ENCODE measurements at regions not wholly inside any gene's neighbourhood (a gene's known extent, or its start where the extent isn't known, plus 50 kb on each side); places are given as distances from the start of the nearest gene placed in this dataset.

DNA sequence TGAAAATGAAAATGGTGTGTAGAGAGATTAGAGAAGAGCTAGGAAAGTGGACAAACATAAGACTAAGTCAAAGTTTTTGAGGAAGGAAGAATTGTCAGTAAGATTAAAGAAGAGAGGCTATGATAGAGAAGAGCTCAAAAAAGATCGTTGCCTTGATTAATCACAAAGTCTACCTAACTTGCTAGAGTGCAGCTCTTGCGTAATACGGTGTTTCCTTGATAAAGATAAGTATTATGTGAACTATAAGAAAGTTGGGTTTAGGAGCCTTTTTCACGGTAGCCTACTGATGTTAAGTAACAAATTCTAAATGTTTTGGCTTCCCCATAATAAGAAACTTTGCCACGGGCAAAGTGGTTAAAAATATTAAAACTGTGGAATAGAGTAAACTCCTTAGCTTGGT is 226.4 kb upstream of the NRXN1 start:
- no peak for DNase-seq

DNA sequence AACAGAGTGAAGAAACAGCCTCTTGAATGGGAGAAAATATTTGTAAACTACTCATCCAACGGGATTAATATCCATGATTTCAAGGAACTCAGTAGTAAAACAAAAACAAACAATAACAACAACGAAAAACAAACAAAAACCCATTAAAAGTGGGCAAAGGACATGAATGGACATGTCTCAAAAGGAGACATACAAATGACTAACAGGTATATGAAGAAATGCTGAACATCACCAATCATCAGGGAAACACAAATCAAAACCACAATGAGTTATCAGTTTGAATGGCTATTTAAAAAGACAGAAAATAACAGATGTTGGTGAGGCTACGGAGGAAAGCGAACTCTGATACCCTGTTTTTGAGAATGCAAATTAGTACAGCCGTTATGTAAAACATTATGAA is 224.8 kb upstream of the NRXN1 start:
- no peak for DNase-seq

DNA sequence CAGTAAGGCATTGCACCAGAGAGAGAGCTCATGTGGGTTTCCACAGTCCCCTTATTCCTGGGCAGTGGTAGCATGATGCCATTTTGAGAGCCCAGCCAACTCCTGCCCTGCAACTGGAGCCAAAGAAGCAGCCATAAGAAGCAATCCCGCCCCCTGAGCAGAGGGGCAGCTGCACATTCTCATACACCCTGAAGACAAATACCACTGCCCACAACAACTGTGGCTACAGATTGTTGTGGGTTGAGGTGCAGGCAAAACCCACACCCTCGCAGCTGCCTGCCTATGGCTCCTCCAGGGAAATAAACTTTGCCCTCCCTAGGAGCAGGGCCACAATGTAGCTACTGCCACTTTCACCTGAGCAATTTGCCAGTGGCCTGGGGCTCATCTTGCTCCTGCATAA is 219.4 kb upstream of the NRXN1 start:
- no peak for DNase-seq

DNA sequence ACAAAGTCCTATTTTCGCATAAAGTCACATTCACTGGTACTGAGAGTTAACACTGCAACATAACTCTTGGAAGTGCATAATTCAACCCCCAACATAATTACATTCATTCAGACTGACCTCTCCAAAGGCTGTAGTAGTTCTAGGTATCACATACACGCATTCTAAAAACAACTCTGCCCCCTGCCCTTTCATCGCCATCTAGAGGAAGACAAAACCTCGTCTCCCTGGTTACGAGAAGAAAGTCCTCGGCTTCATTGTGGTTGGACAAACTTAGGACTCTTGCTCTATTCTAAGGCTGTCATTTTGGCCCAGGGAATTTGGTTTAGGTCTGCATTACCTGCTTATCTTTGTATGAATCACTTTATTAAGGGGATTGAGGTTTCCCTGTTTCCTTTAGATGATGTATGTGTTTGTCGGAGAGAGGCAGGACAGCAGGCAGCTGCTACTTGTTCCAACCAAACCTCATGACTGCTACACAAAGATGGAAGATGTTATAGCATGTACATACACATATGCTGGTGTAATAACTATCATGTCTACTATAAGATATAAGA is 215.4 kb upstream of the NRXN1 start:
- no peak for DNase-seq

DNA sequence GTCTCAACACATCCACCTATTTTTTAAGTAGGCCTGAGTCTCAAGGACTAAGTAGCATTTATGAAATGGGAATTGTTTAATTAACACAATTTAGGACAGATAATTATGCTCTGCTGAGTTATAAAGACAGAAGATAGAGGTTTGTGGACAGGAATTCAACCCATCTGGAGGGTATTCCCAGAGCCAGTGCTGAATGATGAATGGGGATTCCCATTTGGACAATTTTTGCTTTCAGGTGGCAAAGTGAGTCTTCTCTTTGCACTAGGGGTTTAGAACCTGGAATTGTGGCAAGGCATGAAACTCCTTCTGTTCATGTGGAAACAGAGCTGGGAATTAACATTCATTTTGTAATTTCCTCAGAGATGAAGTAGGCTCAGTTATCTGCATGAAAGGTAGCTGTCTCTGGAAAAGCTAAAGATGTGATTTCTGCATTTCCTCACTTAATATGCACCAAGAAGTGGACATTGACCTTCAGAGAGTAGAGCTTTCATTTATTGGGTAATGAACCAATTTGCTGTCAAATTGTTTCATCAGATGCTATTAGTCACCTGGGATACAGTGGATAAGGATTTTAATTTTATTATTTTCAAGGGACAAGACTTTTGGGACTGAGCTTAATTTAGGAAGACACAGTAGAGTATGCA is 212.1 kb upstream of the NRXN1 start:
- no peak for DNase-seq

DNA sequence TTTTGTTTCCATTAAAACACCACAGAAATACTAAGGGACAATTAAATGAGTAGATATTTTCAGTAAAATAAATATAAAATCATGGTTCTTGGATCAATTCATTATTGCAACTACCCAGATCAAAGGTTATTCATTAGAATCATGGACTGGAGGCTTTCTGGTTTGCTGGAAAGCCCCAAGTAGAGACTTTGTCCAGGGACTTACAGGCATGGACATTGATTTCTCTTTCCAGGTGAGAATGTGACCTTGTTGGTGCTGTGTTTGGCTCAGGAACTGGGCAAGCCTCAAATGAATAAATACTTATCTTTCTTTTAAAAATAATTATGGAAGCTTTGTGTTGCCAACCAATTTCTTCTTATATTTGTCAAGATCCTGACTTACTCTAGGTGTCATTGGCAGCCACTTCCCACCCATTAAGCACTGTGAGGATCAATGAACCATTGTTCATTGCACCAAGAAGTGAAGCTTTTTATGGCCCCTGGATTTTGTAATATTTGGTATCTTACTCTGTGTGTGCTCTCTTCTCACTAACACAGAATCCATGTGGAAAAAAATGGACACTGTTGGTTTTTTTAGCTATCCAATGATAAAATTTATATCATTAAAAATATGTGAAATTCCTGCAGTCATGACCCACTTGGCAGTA is 205.8 kb upstream of the NRXN1 start:
- DNase-seq = no peak

DNA sequence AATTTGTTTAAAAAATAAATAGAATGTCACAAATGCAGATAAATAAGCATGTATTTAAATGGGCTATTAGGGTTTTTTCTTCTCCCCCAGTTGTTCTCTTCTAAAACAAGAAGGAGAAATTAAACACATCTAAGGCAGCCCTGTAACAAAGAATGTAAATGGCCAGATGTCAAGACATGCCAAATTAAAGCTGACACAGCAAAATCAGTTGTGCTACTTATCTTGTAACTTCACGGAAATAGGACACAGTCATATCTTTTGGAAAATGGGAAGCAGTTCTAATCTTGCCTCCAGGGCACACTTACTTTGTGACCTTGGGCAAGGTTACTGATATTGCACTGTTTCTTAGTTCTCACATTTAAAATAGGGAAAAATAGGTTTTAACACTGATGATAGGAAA is 200.1 kb upstream of the NRXN1 start:
- DNase-seq = no peak

DNA sequence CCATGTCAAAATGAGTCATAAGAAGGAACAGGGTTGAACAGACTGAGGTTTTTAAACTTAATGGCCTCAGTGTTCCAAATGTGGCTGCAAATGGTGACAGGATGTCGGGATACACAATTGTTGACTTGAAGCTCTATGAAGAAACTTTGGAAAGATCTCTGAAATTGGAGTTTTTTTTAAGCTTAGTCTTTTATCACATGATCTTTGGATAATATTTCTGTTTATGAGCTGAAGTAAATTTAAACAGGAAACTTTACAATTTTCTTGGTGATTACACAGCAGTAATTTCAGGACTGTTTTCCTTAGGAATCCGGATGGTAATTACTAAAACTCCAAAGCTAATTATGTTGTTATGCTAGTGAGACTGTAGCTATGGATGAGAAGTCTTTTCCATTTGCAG is 199.1 kb upstream of the NRXN1 start:
- DNase-seq = no peak

DNA sequence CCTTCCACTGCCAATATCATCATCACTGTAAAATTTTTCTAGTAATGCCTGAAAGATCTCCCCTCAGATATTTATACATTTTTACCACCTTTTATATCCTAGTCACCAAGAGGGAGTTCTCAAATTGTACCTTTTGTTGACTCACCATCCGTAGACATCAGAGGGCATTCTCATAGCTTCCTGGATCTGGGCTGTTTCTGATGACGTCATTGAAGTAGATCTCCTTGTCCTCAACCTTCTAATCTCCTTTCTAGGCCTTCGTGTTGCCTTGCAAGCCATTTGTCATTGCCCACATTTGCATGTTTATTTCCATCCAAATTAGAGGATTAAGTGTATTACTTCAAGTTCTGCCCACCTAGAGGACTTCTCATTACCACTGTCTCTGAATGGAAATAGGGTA is 193.4 kb upstream of the NRXN1 start:
- DNase-seq = no peak

DNA sequence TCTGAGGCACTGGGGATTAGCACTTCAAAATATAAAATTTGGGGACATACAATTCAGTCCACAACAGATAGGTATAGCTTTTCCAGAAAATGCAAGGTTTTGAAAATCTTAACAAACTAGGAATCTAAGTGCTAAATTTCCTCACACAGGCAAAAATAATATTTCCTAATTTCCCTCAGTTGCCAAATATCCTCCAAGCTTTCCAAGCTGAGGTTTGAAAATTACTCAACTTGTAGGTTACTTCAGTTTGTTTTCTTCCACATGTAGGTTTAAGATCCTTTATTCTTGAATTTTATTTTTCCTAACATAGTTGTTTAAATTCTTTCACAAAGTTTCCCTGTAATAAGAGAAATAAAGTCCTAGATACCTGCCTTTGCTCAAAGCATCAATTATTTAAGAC is 192.9 kb upstream of the NRXN1 start:
- no peak for DNase-seq

DNA sequence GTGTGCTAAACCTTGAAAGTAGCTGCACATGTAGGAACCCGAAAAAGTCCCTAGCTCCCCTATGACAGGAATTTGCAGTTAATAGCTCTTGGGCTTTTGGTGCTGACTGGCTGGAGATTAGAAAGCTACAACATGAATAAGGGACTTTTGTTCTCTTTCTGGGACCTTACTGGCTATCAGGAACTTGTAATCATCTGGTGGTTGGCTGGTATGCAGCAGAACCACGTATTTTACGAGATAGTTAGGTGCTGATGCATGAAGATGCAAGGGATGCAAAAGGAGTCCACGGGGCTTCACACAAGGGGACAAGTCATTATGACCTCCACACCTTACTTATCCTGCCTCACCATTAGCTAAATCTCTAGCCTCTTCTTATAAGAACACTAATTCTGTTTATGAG is 190.2 kb upstream of the NRXN1 start:
- no peak for DNase-seq

DNA sequence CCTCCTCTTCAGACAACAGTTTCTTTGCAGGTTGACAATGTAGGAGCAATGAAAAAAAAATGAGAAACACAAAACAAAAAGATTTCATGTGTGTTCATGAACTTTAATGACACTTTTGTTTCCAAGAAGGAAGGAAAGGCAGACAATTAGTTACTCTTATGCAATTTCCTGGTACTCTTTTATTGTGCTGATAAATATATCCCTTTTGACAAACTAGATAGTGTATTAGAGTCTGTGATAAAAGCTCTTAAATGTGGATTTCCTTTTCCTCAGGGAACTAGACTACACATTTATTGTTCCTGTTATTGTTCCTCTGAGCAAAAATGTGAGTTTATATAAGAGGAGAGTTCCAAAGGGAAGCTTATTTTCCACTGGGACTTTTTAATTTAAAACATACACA is 188.7 kb upstream of the NRXN1 start:
- no peak for DNase-seq

DNA sequence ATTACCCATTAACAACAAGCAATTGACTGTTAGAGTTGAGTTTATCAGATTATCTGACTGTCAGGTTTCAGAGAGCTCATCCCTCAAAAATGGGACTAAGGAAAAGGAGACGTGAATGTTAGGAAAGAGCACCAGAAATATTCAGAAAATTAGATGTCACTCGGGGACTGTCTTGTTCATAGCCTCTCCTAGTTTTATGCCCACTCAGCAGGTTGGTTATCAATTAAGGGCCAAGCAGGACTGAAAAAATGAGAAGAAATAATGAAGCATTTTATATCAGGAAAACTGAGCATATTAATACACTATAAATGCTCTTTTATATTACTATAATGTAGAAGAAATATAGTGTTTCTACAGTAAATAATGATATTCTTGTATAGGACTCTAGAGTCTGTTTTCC is 188.1 kb upstream of the NRXN1 start:
- DNase-seq = no peak

DNA sequence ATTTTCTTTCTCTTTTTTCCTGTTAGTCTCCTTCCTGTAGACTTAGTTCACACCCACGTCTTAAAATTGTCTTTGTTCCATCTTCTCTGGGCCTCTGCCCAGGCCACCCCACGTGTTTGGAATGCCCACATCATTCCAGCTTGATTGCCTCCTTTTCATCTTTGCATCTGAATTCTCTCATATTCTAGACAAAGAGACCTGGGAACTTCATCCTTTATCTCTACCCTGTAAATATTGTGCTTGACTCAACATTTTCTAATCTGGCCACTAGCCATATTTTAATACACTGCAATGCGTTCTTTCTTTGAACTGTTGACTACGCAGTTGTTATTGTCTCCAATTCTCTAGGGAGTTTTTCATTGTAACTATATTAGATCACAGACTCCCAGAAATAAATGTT is 187.5 kb upstream of the NRXN1 start:
- DNase-seq = no peak

DNA sequence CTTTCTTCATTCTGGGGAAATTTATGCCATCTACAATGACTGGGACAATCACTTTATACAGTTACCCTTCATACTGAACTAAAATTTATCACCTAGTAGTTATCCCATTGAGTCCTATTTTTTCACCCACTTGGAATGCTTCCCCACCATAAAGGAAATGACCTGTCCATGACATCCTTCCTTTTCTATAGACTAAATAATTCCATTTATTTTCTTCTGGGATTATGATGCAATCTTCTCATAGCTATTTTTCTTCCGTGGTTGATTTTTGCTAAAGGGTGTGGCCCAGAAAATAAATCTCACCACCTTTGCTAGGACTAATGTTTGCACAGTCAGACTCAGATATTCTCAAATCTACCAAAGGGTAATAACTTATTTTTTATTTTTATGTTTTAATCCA is 186.1 kb upstream of the NRXN1 start:
- DNase-seq = no peak

DNA sequence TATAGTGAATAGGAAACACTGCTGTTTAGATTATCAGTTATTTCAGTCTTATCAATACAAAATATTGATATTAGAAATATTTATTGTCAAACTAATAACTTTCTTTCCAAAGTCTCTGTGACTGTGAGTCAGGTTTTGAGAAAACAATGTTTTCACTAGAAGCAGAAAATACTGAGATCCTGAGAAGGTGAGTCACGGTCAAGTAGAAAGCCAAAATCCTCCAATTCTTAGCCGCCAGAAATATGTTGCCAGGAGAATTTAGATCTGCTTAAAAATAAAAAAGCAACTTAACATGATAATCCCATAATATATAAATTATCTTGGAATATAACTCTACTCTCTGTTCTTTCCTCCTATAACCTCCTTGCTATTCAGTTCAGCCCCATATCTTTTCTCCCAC is 181.9 kb upstream of the NRXN1 start:
- no peak for DNase-seq

DNA sequence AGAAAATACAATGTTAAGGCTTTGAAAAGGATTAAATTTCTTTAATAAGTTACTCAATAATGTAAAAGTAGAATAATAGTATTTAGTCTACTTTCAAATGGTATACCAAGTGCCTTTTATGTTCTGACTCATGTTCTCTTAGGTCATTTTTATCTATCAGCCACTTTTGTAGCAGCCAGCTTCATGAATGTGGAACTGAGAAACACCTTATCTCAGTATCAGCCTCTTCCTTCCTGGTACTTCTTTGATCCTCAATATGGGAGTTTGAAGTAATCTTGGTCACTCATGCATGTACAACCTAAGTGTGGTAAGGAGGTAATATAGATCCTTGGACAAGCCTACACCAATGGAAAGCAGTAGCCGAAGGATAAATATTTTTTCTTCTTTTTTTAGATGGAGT is 180.4 kb upstream of the NRXN1 start:
- no peak for DNase-seq

DNA sequence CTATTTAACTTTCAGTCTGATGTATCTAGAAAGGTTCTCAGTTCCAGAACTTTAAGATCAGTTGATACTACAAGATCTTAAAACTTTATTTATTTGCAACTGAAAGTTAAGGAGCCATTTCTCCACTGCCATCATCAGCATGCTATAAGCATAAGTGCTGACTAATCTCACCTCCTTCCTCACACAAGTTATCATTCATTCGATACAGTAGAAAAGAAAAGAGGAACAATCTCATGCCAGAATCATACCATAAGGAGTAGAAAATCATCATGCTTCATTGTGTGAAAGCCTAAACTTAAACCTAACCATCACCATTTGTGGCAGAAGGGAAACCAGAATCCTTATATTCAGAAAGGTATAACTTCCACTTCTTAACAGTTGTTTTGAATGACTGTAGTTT is 176.6 kb upstream of the NRXN1 start:
- no peak for DNase-seq

DNA sequence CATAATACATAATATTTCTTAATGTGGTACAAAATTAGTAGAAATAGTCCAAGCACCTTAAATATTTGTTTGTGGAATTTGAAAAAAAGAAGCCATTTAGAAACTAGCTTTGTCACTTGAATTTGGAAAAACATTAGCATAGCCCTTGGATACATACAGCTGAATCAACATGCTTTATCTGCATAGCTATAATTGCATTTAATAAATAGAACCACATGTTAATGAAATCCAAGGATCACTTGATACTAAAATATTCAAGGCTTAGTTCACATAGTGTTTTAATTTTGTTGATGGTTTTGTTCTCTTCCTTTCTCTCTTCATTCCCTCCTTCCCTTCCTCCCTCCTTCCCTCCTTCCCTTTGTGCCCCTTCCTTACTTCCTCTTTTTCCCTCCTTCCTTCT is 169.4 kb upstream of the NRXN1 start:
- no peak for DNase-seq

DNA sequence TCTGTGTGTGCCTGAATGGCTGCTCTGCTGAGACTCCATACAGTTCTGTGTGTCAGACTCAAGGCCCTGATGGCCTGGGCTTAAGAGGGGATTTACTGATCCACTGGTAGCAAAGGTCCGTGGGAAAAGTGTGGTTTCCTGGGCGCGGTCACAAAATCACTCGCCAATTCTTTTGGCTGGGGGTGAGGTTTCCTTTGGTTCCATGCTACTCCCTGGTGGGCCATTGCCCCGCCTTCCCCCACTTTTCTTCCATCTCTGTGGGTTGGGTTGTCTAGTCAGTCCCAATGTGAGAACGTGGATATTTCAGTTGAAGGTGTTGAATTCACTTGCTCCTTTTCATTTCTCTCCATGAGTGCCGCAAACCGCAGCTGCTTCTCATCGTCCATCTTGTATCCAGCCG is 162.7 kb upstream of the NRXN1 start:
- DNase-seq = no peak

DNA sequence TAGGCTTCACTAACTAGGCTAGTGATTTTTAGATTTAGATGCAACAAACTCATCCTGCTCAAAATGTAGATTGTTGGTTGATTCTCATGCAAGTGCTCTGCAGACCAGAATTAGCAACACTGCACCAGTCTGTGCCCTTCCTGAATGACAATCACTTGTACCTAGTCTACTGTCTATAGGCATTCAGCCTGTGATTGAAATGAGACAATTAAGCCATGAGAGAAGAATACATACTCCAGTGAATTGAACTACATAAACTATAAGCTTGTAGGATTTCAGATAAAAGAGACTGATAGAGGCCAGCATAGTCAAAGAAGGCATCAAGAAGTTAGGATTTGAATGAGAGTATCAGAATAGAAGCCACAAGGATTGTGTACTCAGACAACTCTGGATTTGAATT is 138.3 kb upstream of the NRXN1 start:
- DNase-seq = no peak

DNA sequence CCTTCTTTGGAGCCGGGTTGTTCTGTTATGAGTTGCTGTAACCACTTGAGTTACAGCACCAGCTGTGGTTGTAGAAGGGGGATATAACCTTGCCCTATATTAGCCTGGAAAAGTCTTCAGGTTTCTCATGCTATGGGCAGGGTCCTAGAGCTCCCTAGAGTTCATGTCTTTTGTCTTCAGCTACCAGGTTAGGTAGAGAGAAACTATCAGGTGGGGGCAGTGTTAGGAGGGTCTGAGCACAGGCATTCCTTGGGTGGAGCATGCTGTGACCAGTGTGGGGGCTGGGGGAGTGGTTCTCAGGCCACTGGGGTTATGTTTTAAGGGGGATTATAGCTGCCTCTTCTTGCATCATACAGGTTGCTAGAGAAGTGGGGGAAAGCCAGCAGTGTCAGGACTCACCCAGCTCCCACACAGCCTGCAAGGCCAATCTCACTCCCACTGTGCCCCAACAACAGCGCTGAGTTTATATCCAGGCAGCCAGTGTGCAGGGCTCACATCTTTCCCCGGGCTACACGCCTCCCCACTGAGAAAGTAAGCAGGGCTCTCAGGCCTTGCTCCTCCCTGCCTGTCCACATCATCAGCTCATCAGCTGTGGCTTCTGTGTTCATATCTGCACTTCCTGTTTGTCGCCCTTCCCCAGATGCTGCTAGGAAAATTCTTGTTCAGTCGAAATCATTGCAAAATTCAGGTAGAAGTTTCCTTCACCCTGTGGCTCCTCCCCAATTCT is 133.8 kb upstream of the NRXN1 start:
- DNase-seq = no peak

DNA sequence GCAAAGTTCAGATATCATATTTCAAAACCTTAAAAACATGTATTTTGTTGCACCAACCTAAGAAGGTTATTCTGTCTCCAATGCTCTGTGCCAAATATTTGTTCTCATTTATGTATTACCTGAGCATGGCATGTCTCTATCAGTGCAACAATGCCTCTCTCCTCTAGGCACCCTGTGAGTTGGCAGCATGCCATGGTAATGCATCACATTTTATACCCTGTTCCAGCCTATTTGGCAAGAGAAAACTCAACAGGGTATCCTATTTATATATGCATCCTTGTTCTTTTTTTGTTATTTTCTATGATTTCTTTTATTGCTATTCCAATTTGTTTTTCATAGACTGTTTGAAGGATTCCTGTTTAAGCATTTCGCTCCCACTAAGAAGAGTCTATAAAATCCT is 126.3 kb upstream of the NRXN1 start:
- peak; percentile 63 for DNase-seq

DNA sequence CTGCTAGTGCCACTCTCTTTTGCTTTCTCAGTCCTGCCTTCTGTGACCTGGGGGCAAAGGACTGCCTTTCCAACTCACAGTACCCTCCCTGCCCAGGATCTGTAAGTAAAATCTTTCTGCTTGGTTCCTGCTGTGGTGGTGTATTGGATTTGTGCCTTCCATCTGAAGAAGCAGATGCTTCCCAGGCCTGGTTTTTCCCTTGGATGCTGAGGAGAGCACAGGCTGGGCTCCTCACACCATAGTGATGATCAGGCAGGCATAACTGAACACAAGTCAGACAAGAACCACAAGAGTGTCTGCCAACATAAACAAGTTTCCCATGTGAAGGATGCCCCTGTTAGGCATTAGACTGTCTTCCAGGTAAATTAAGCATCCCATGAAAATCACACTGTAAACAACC is 121.3 kb upstream of the NRXN1 start:
- DNase-seq = no peak
